WTC11 (cell line): ENCODE measurements at regions not wholly inside any gene's neighbourhood (a gene's known extent, or its start where the extent isn't known, plus 50 kb on each side); places are given as distances from the start of the nearest gene placed in this dataset.

Experiments
- ATAC-seq: fragments of 200-7000 bp; cut with Tn5 transposase; 2 replicates; pipeline ENCODE4 v1.10.0; 2021; ENCODE audit warnings: mild to moderate bottlenecking, moderate library complexity
- CTCF ChIA-PET: fragments of 300-600 bp; sonication (Branson Sonifier 250); formaldehyde crosslinking; loops from one replicate; lab custom pipeline; 2021; ENCODE audit warnings: antibody characterized with exemption; lab: Charles Lee
- POLR2A ChIA-PET: fragments of 350-600 bp; sonication (Branson Sonifier 250); formaldehyde crosslinking; loops from one replicate; lab custom pipeline; 2021; ENCODE audit warnings: antibody characterized with exemption; lab: Charles Lee
- DNase-seq: peaks from one replicate; pipeline ENCODE4 v3.0.0; 2021; ENCODE audit warnings: low spot score
- H3K27ac Mint-ChIP-seq: 2 replicates; pipeline ENCODE4 v1.8.0; 2021; ENCODE audit warnings: mixed read lengths
- H3K27me3 Mint-ChIP-seq: 2 replicates; pipeline ENCODE4 v1.8.0; 2021; ENCODE audit warnings: low read depth, mild to moderate bottlenecking, moderate library complexity, mixed read lengths
- H3K36me3 Mint-ChIP-seq: 2 replicates; pipeline ENCODE4 v1.8.0; 2021; ENCODE audit warnings: mixed read lengths
- H3K4me1 Mint-ChIP-seq: 2 replicates; pipeline ENCODE4 v1.8.0; 2022; ENCODE audit warnings: mixed read lengths
- H3K4me3 Mint-ChIP-seq: 2 replicates; pipeline ENCODE4 v1.8.0; 2021; ENCODE audit warnings: mild to moderate bottlenecking, moderate library complexity, mixed read lengths
- H3K9me3 Mint-ChIP-seq: 2 replicates; pipeline ENCODE4 v1.8.0; 2021; ENCODE audit warnings: mixed read lengths
- E2F4 ChIP-seq: sonication (generic); formaldehyde crosslinking; IDR thresholded peaks from 2 replicates; pipeline ENCODE4 v1.8.1; 2022; ENCODE audit warnings: low read depth, mild to moderate bottlenecking, moderate library complexity, missing genetic modification reagents, borderline replicate concordance
- FOXK1 ChIP-seq: sonication (generic); formaldehyde crosslinking; IDR thresholded peaks from 2 replicates; pipeline ENCODE4 v1.8.0; 2022; ENCODE audit warnings: mild to moderate bottlenecking, moderate library complexity, missing genetic modification reagents
- GRHL2 ChIP-seq: fragments of 250-450 bp; sonication (Bioruptor Pico); IDR thresholded peaks from 2 replicates; pipeline ENCODE4 v1.8.0; 2022; ENCODE audit warnings: mild to moderate bottlenecking, moderate library complexity; ENCODE audit not compliant: insufficient replicate concordance, severe bottlenecking
- JAZF1 ChIP-seq: fragments of 250-450 bp; sonication (Bioruptor Pico); IDR thresholded peaks from 2 replicates; pipeline ENCODE4 v1.9.0; 2021; ENCODE audit warnings: moderate library complexity, mild to moderate bottlenecking, inconsistent platforms
- MLX ChIP-seq: sonication (generic); formaldehyde crosslinking; IDR thresholded peaks from 2 replicates; pipeline ENCODE4 v1.8.1; 2023; ENCODE audit warnings: mild to moderate bottlenecking, missing genetic modification reagents, moderate library complexity
- MYBL2 ChIP-seq: sonication (generic); formaldehyde crosslinking; IDR thresholded peaks from 2 replicates; pipeline ENCODE4 v1.8.1; 2023; ENCODE audit warnings: mild to moderate bottlenecking, moderate library complexity, missing genetic modification reagents
- NR2C2 ChIP-seq: sonication (generic); formaldehyde crosslinking; IDR thresholded peaks from 2 replicates; pipeline ENCODE4 v1.8.0; 2022; ENCODE audit warnings: mild to moderate bottlenecking, missing genetic modification reagents
- RELA ChIP-seq: sonication (generic); formaldehyde crosslinking; IDR thresholded peaks from 2 replicates; pipeline ENCODE4 v1.8.1; 2022; ENCODE audit warnings: missing genetic modification reagents, mild to moderate bottlenecking, borderline replicate concordance
- SOX15 ChIP-seq: fragments of 250-450 bp; sonication (Bioruptor Pico); IDR thresholded peaks from 2 replicates; pipeline ENCODE4 v1.9.0; 2021; ENCODE audit warnings: mild to moderate bottlenecking
- TCF7 ChIP-seq: sonication (generic); formaldehyde crosslinking; IDR thresholded peaks from 2 replicates; pipeline ENCODE4 v1.8.0; 2022; ENCODE audit warnings: mild to moderate bottlenecking, low read depth, missing genetic modification reagents, moderate library complexity
- ZNF121 ChIP-seq: sonication (generic); formaldehyde crosslinking; IDR thresholded peaks from 2 replicates; pipeline ENCODE4 v1.8.0; 2023; ENCODE audit warnings: missing genetic modification reagents
- ZNF232 ChIP-seq: sonication (generic); formaldehyde crosslinking; IDR thresholded peaks from 2 replicates; pipeline ENCODE4 v1.8.0; 2022; ENCODE audit warnings: mild to moderate bottlenecking, missing genetic modification reagents
- ZNF317 ChIP-seq: sonication (generic); formaldehyde crosslinking; IDR thresholded peaks from 2 replicates; pipeline ENCODE4 v1.8.1; 2023; ENCODE audit warnings: low read depth, mild to moderate bottlenecking, moderate library complexity, missing genetic modification reagents, borderline replicate concordance
- ZNF532 ChIP-seq: fragments of 250-450 bp; sonication (Bioruptor Pico); IDR thresholded peaks from 2 replicates; pipeline ENCODE4 v1.9.0; 2021; ENCODE audit warnings: mild to moderate bottlenecking, borderline replicate concordance
- TF ChIP-seq, protein P1 (sequence below): fragments of 250-450 bp; sonication (Bioruptor Pico); IDR thresholded peaks from 2 replicates; pipeline ENCODE4 v1.9.0; 2021; ENCODE audit warnings: mild to moderate bottlenecking
- TF ChIP-seq, protein P2 (sequence below): sonication (generic); formaldehyde crosslinking; IDR thresholded peaks from 2 replicates; pipeline ENCODE4 v1.8.0; 2022; ENCODE audit warnings: mild to moderate bottlenecking, missing genetic modification reagents
- TF ChIP-seq, protein P3 (sequence below): sonication (generic); formaldehyde crosslinking; IDR thresholded peaks from 2 replicates; pipeline ENCODE4 v1.8.0; 2022; ENCODE audit warnings: mild to moderate bottlenecking, missing genetic modification reagents
- TF ChIP-seq, protein P4 (sequence below): sonication (generic); formaldehyde crosslinking; IDR thresholded peaks from 2 replicates; pipeline ENCODE4 v1.8.1; 2023; ENCODE audit warnings: mild to moderate bottlenecking, missing genetic modification reagents
- TF ChIP-seq, protein P5 (sequence below): fragments of 250-450 bp; sonication (Bioruptor Pico); conservative IDR thresholded peaks from 2 replicates; pipeline ENCODE4 v1.9.0; 2021; ENCODE audit warnings: mild to moderate bottlenecking

DNA sequence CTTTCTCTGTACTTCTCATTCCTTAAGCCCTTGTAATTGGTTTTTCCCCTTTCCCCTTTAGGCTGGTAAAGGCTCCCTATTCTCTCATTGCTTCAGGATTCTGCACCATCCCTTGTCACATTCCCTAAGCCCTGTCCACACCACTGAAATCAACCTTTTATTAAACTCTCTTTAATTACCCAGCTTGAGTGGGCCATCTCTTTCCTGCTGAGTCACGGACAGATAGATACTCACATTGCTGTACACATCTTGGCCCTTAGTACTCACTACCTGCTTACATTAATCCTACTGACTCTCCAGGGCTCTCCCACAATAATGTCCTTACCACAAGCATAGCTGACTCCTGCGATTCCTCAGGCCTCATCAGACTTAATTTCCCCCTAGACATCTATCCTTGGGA lies 94.0 kb upstream of the PCGF5 start:
- CTCF ChIA-PET = no interaction called here
- H3K9me3 Mint-ChIP-seq = no peaks in the 10 kb centered on the region
- no peak for ATAC-seq
- H3K27ac Mint-ChIP-seq = no peak overlapping the region
- DNase-seq = no peak
- no peaks in the 10 kb centered on the region; the same call in 1 of the 2 replicates for H3K27me3 Mint-ChIP-seq
- H3K4me1 Mint-ChIP-seq = peaks cover 4% of the 10 kb centered on the region; the same call in 1 of the 2 replicates
- H3K4me3 Mint-ChIP-seq = no peak overlapping the region
- H3K36me3 Mint-ChIP-seq = no peaks in the 10 kb centered on the region
- POLR2A ChIA-PET = interaction anchor here (0.8 kb wide), 1 partner anchor 35 kb away, joined by 3 read pairs; no protein-coding TSS in a partner anchor
- TF ChIP-seq TCF7 (CRISPR knock-in tag) (no peak), E2F4 (CRISPR knock-in tag) (no peak), NR2C2 (CRISPR knock-in tag) (no peak), ZNF532 (no peak), MYBL2 (no peak), MLX (CRISPR knock-in tag) (no peak), ZNF317 (no peak), GRHL2 (no peak), RELA (no peak), FOXK1 (CRISPR knock-in tag) (no peak), ZNF232 (no peak), ZNF121 (CRISPR knock-in tag) (no peak), JAZF1 (no peak), SOX15 (CRISPR knock-in tag) (no peak)
- TF ChIP-seq, protein P1, sequence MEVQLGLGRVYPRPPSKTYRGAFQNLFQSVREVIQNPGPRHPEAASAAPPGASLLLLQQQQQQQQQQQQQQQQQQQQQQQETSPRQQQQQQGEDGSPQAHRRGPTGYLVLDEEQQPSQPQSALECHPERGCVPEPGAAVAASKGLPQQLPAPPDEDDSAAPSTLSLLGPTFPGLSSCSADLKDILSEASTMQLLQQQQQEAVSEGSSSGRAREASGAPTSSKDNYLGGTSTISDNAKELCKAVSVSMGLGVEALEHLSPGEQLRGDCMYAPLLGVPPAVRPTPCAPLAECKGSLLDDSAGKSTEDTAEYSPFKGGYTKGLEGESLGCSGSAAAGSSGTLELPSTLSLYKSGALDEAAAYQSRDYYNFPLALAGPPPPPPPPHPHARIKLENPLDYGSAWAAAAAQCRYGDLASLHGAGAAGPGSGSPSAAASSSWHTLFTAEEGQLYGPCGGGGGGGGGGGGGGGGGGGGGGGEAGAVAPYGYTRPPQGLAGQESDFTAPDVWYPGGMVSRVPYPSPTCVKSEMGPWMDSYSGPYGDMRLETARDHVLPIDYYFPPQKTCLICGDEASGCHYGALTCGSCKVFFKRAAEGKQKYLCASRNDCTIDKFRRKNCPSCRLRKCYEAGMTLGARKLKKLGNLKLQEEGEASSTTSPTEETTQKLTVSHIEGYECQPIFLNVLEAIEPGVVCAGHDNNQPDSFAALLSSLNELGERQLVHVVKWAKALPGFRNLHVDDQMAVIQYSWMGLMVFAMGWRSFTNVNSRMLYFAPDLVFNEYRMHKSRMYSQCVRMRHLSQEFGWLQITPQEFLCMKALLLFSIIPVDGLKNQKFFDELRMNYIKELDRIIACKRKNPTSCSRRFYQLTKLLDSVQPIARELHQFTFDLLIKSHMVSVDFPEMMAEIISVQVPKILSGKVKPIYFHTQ (CRISPR knock-in tag) = no peak
- TF ChIP-seq, protein P2, sequence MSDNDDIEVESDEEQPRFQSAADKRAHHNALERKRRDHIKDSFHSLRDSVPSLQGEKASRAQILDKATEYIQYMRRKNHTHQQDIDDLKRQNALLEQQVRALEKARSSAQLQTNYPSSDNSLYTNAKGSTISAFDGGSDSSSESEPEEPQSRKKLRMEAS (CRISPR knock-in tag) = no peak
- TF ChIP-seq, protein P3, sequence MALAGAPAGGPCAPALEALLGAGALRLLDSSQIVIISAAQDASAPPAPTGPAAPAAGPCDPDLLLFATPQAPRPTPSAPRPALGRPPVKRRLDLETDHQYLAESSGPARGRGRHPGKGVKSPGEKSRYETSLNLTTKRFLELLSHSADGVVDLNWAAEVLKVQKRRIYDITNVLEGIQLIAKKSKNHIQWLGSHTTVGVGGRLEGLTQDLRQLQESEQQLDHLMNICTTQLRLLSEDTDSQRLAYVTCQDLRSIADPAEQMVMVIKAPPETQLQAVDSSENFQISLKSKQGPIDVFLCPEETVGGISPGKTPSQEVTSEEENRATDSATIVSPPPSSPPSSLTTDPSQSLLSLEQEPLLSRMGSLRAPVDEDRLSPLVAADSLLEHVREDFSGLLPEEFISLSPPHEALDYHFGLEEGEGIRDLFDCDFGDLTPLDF (CRISPR knock-in tag) = no peak
- TF ChIP-seq, protein P4, sequence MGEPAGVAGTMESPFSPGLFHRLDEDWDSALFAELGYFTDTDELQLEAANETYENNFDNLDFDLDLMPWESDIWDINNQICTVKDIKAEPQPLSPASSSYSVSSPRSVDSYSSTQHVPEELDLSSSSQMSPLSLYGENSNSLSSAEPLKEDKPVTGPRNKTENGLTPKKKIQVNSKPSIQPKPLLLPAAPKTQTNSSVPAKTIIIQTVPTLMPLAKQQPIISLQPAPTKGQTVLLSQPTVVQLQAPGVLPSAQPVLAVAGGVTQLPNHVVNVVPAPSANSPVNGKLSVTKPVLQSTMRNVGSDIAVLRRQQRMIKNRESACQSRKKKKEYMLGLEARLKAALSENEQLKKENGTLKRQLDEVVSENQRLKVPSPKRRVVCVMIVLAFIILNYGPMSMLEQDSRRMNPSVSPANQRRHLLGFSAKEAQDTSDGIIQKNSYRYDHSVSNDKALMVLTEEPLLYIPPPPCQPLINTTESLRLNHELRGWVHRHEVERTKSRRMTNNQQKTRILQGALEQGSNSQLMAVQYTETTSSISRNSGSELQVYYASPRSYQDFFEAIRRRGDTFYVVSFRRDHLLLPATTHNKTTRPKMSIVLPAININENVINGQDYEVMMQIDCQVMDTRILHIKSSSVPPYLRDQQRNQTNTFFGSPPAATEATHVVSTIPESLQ (CRISPR knock-in tag) = no peak
- TF ChIP-seq, protein P5, sequence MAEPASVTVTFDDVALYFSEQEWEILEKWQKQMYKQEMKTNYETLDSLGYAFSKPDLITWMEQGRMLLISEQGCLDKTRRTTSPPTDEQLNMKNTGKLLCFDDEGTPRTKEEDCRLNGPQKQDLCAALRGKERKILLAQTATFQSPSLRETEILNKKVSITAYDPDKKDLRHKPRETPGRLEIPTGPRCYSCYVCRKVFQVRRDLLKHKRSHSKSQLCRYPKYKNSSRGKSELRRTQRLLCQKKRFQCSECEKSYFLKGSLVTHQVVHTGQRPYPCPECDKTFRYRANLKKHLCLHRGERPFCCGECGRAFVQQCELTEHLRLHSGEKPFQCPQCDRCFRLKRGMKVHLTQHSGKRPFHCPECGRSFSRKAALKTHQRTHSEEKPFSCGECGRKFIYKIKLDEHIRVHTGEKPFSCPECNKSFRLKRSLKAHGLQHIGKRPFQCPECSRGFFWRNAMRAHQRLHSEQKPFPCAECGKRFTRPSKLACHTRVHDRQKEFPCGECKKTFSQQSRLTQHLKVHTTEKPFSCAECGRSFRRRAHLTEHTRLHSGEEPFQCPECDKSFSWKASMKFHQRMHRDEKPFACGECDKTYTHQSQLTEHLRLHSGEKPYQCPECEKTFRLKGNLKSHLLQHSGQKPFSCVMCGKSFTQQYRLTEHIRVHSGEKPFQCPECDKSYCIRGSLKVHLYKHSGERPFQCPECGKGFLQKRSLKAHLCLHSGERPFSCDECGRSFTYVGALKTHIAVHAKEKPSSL = no peak
